HG02970 (cell line): ENCODE measurements at regions not wholly inside any gene's neighbourhood (a gene's known extent, or its start where the extent isn't known, plus 50 kb on each side); places are given as distances from the start of the nearest gene placed in this dataset.

Experiments used
- ATAC-seq: cut with Tn5 transposase; IDR thresholded peaks from one replicate; pipeline ENCODE4 v1.9.1; 2021; ENCODE audit warnings: mild to moderate bottlenecking, moderate library complexity, moderate number of reproducible peaks; ENCODE audit not compliant: unreplicated experiment, low FRiP score

- ATAC-seq: no peak
Observed at GRCh38 chr4:163858515-163858914, 364.0 kb downstream of the TMA16 start.

GRCh38 chr4:163863082-163863481 lies 368.6 kb downstream of the TMA16 start:
- ATAC-seq: no peak

- ATAC-seq: no peak
Observed at GRCh38 chr4:163865010-163865409, 370.5 kb downstream of the TMA16 start.

- peak; percentile 59 for ATAC-seq
Observed at GRCh38 chr4:163866728-163867315, 372.3 kb downstream of the TMA16 start.

- no peak for ATAC-seq
Observed at GRCh38 chr4:163868445-163868844, 374.0 kb downstream of the TMA16 start.

GRCh38 chr4:163871078-163871477 lies 376.6 kb downstream of the TMA16 start:
- no peak for ATAC-seq

- no peak for ATAC-seq
Observed at GRCh38 chr4:163875327-163875726, 380.8 kb downstream of the TMA16 start.

- ATAC-seq: no peak
Observed at GRCh38 chr4:163878336-163879121, 384.0 kb downstream of the TMA16 start.

- ATAC-seq: no peak
Observed at GRCh38 chr4:163892417-163892816, 397.9 kb downstream of the TMA16 start.

GRCh38 chr4:163895378-163896005 lies 401.0 kb downstream of the TMA16 start:
- ATAC-seq: no peak

GRCh38 chr4:163901319-163901718 lies 406.8 kb downstream of the TMA16 start:
- no peak for ATAC-seq

GRCh38 chr4:163902417-163902816 lies 407.9 kb downstream of the TMA16 start:
- ATAC-seq: no peak

- ATAC-seq: no peak
Observed at GRCh38 chr4:163911891-163912290, 417.4 kb downstream of the TMA16 start.

GRCh38 chr4:163913571-163913970 lies 419.1 kb downstream of the TMA16 start:
- no peak for ATAC-seq

GRCh38 chr4:163915896-163916295 lies 421.4 kb downstream of the TMA16 start:
- no peak for ATAC-seq

- no peak for ATAC-seq
Observed at GRCh38 chr4:163920426-163920825, 425.9 kb downstream of the TMA16 start.

- no peak for ATAC-seq
Observed at GRCh38 chr4:163922302-163922701, 427.8 kb downstream of the TMA16 start.

- no peak for ATAC-seq
Observed at GRCh38 chr4:163923092-163923491, 428.6 kb downstream of the TMA16 start.

GRCh38 chr4:163930086-163930485 lies 435.6 kb downstream of the TMA16 start:
- no peak for ATAC-seq

- ATAC-seq: no peak
Observed at GRCh38 chr4:163932504-163932903, 438.0 kb downstream of the TMA16 start.

- ATAC-seq: no peak
Observed at GRCh38 chr4:163939597-163939996, 445.1 kb downstream of the TMA16 start.
